ENCODE measurements at regions not wholly inside any gene's neighbourhood (a gene's known extent, or its start where the extent isn't known, plus 50 kb on each side); places are given as distances from the start of the nearest gene placed in this dataset.
"Not testable (repeated sequence)": the region's sequence is repeated elsewhere in the genome, so short reads cannot be mapped to it uniquely, and the experiment has no call there.

- DNase-seq: no peak
Measured at GRCh38 chr5:56656846-56657726, 158.3 kb upstream of the MAP3K1 start.

DNA sequence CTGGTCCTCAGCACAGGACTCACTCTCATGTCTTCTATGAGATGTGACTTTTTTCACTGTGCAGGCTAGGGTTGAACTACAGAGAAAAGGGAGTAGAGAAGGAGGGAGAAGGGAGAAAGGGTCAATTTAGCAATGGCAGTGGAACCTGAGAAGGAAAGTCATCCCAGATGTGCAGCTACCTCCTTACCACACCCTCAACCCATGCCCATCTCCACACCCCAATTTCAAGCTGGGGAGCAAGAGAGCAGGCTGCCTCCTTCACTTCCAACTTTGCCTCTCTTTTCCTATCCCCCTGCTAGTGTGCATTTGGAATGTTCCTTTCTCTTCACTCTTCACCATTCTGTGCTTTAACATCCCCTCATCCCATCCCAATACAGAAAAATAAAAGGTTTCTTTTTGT, 163.5 kb upstream of the MAP3K1 start:
- no peak for DNase-seq

- no peak for DNase-seq
Measured at GRCh38 chr5:56650386-56650785, 165.0 kb upstream of the MAP3K1 start.

DNA sequence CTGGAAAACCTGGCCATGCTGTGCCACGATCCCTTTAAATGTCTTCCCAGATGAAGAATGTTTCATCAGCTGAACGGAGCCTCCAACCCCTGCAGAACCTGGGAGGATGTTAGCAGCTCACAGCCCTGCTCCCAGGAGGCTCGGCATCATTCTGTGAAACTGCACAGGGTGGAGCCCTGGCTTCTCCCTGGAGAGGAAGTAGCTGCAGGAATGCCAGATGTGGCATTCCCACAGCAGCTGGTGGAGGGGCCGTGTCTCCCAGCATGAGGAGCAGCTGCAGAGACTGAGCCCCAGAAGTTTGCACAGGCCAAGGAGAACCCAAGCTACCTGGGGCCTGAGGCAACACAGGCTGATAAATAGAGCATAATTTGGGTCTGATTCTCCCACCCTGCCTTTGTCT, 165.8 kb upstream of the MAP3K1 start:
- no peak for DNase-seq

- no peak for DNase-seq
Measured at GRCh38 chr5:56648460-56649034, 166.8 kb upstream of the MAP3K1 start.

DNA sequence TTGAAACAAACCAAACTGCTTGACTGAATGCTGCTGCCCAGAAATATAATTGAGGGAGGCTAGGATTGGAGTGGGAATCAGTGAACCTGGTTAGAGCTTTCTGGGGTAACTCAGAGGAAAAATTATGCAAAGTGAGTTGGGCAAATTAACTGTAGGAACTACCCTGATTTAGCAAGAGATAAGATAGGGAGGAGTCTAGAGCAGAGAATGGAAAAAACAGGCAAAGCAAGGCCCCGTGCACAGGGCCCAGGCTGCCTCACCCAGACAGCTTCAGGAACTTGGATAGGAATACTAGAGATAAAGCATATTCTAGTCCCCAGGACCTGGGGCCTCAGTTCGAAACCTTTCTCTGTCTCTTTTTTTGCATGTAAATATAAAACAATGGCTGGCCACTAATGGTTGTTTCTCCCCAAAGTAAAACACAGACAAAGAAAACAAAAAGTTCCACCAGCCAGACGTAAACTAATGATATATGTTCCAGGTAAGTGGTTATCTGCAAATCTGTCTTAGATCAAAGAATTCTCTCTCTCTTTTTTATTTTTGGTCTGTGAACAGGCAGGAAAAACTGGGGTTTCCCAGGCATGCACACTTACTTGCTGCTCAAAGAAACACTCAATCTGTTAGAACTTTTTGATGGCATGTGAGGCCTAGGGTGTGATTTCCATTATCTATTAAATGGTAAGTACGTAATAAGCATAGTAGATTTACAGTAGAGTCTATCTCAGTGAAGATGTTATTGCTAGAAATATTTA, 168.1 kb upstream of the MAP3K1 start:
- no peak for DNase-seq

DNA sequence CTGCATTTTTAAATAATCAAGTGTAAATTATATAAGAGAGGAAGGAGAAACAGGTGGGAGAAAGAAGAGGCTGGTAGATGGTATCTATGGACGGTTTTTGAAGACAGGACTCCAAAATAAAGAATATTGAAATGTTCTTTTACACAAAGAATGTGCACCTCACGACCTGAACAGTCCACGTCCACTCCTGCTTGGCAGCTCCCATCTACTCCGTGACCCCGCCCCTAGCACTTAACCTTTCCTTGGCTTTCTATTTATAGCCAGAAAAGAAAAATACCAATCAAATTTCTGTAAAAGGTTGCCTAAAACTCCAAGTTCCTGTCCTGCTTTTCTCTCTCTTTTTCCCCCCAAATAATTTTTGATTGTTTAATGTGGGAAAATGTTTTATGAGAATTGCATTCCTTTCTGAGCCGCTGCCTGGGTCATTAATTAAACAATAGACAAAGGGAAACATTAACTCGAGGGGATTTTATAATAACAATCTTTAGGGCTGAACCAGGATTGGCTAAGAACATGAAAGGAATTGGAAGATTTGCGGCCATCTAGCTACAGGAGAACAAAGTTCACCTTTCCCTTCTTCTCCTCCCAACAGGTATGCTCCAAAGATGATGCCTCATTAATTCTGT, 173.6 kb upstream of the MAP3K1 start:
- no peak for DNase-seq

- no peak for DNase-seq
Measured at GRCh38 chr5:56640763-56641406, 174.5 kb upstream of the MAP3K1 start.

DNA sequence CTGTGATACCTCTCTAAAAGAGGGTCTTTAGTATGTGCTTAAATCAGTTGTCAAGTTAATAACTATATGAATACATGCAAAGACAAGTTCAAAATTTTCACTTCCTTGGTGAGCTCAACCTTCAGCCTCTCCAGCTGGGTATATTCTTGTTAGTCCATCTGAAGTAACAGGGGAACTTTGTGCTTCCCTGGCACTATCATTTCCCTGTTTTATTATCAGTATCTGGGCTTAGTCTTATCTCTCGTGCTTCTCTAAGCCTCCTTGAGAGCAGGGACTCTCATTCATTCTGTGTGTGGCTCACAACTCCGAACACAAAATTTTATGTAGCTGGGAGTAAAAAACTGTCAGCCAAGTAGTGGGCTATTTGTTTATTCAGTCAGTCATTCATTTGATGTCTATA, 175.9 kb upstream of the MAP3K1 start:
- DNase-seq: no peak

DNA sequence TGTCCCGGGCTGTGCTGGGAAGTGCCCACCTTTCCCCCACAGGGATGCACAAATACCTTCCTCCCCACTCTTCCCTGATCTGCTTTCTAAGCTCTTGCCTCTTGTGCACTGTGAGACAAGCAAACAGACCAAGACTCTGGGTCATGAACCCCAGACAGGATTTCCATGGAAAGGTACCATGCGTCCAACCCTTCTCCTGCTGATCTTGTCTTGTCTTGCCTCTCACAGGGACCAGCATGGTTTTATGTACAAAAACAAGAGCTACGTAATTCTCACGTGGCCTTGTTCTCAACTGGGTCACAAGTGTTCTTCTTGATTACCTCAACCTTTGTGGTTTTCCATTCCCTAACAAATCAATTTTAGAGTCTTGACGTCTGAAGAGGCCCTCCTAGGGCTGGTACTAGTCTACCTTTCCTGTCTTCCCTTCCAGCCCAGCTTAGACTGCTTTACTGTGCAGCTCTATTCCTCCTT, 176.5 kb upstream of the MAP3K1 start:
- DNase-seq: no peak

DNA sequence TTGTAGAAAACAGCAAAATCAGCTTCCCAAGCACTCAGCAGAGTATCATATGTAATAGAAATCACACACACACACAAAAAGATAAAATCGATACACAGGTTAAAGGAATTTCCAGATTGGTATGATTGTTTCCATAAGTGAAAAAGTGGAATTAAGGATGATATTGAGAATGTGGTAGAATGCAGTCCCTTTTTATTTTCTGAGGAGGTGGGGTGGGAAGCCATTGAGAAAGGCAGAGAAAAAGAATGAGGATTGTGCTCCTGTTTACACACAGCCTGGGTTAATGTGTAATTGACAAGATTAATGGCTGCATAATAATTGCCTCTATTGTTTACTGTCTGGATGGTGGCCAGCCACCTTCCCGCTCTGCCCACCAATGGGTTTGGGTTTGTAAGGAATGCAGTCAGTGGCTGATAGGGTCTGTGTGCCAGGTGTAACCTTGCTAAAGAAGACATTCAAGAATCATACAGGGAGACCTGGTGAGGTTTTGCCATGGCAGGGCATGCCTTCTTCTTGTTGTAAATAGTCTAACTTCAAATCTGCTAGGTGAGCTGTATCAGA, 177.2 kb upstream of the MAP3K1 start:
- peak; percentile 52 for DNase-seq

DNA sequence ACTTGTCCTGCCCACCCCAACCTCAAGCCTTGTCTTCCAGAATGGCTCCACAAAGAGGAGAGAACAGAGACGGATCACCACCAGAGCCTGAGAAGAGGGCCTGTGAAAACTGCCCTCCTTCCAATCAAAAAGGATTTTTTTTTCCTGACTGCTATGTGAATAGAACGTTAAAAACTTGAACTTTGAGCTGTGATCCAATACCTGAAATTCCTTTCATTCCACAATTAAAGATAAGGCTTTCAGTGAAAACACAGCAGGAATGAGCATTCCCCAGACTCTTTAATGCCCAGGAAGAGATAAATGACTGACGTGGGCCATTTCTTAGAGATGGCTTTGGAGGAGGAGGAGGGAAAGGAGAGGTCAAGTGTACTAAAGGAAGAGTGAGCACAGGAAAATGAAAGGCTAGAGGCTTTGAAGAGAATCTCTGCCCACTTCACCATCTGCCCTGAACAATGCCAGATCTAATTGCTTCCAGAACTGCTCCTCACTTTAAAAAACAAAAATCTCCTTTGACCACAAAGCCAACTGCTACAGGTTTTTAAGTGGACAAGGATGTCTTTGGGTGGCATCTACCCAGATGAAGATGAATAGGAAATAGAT, 177.9 kb upstream of the MAP3K1 start:
- DNase-seq: no peak

DNA sequence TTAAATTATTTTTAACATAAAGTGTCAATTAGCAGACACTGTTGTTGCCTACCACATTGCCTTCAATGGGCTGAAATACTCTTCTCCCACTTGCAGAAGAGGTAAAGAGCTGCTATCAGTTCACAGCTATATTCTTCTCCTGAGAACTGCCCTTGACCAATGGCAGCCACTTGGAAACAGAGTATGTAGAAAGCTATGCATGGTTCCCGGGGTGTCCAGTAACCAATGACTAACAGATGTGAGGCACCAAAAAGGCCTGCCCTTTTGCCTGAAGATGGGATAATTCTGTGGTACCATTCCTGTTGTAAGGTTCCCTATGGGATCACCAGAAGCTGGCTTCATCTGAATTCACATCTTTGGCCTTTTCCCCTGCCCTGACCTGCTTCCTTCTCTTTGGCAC, 181.4 kb upstream of the MAP3K1 start:
- DNase-seq: no peak

DNA sequence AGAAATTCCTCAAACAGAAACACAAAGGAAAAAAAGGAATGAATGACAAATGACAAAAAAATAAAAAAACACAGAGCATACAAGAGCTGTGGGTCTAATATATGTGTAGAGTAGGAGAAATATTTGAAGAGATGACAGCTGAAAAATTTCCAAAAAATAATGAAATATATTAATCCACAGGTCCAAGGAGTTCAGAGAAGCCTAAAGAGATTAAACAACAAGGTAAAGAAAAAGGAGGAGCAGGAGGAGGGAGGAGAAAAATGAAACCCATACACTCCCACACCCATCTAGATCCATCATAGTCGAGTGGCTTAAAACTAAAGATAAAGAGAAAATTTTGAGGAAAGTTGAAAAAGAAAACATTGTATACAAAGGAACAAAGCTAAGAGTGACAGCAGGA, 182.4 kb upstream of the MAP3K1 start:
- no peak for DNase-seq

GRCh38 chr5:56632199-56632598, 183.2 kb upstream of the MAP3K1 start:
- no peak for DNase-seq

GRCh38 chr5:56631719-56632118, 183.6 kb upstream of the MAP3K1 start:
- DNase-seq: no peak

DNA sequence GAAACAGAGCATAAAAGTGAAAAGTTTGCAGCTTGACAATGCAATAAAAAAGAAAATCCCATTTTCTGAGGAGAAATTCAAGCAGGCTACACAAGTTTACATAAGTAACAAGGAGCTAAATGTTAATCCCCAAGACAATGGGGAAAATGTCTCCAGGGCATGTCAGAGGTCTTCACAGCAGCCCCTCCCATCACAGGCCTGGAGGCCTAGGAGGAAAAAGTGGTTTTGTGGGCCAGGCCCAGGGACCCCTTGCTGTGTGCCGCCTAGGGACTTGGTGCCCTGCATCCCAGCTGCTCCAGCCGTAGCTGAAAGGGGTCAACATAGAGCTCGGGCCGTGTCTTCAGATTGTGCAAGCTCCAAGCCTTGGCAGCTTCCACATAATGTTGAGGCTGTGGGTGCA, 186.7 kb upstream of the MAP3K1 start:
- not testable (repeated sequence) for DNase-seq

DNA sequence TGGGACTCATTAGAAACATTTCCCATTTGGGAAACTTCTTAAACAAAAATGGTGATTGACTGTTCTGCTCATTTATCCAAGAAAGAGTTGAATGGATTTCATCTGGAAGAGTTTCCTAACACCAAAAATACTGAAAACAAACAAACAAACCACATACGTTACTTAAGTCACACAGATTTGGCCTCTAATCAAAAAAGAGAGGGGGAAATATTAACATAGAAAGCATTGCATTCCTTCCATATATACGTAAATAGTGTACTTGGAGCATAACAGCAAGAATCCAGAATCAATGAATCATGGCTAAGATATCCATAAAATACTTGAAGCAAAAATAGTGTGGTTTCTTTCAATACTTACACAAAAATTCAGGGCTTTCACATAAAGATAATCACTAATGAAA, 189.8 kb upstream of the MAP3K1 start:
- DNase-seq: no peak

DNA sequence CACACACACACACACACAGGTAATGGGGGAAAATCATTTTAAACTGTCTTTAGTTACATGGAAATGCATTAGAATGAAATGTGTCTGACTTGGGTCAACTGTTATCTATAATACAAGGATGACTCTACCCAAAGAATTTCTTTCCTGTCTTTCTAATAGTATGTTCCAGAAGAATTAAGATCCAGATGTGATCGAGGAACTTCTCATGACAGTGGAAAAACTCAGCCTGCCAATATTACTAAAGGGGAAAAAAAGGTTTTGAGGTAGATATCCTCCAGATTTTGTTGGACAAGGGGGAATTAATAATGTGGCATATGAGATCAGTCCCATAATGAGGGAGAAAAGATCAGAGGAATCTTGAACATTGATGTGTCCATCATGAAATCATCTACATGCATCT, 190.6 kb upstream of the MAP3K1 start:
- DNase-seq: no peak

DNA sequence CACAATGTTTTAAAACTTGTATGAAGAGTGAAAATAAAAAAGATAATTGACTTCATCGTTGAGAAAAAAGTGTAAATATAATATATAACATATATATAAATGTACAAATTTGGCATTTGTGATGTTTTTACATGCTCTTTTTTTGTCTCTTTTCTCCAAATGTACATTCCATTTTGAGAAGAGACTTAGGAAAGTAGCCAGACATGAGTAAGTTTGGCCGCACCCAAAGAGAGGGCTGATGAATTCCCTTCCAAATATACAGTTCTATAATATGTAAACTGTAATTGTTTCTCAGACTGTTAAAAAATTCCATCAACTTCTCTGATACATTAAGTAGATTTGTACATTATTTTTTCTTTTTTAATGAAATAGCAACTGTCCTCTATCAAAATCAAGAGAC, 193.2 kb upstream of the MAP3K1 start:
- DNase-seq: no peak

GRCh38 chr5:56620903-56621677, 194.3 kb upstream of the MAP3K1 start:
- DNase-seq: no peak
